GM19468 (cell line): ENCODE measurements at regions not wholly inside any gene's neighbourhood (a gene's known extent, or its start where the extent isn't known, plus 50 kb on each side); places are given as distances from the start of the nearest gene placed in this dataset.

Source experiments
- ATAC-seq: cut with Tn5 transposase; IDR thresholded peaks from one replicate; pipeline ENCODE4 v1.9.1; 2021; ENCODE audit warnings: mild to moderate bottlenecking, moderate library complexity, moderate number of reproducible peaks; ENCODE audit not compliant: unreplicated experiment; ENCODE audit errors: extremely low read depth

GRCh38 chr18:31246460-31246859, 71.5 kb upstream of the DSG1 start:
- ATAC-seq, result no peak

DNA sequence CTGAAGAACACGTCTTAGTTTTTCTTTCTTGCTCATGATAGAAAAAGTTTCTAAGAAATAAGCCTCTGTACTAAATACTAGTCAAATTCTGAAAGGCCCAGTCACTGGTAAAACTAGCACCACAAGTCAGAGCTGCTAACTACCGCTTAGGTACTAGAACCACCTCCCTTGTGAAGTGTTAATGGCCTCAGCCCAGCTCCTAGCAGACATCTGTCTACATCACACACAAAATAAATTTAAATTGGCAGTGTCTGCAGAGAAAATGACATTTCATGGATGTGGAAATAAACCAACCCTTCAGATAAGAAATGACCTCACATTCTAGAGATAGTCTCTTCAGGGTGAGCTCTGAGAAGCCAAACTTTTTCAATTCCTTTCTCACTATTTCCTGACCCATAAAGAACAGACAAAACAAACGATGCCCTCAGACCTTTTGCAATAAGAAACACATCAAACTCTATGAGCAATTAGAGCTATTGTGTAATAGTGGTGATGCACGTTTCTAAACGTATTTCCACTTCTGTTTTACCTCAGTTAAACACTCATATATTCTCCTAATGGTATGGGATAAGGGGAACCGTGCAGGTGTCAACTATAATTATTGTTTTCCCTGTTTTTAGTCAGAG, 70.3 kb upstream of the DSG1 start:
- no peak for ATAC-seq

GRCh38 chr18:31248783-31249521, 69.0 kb upstream of the DSG1 start:
- no peak for ATAC-seq

DNA sequence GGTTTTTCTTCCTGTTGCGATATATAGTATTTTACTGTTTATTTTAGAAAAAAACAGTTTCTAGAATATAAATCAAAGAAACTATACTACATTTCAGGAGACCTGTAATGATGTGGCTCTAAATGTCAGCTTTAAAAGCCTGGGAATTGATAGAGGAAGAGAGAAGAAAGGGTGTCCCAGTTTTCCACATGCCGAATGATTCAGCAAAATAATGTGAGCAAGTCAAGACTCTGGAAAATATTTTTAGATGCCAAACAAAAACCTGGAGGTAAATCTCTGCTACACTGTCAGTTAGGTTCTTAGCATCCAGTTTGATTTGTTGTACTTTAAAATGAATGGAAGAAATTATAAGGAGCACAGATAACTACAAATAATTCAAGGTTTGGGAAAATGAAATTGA, 67.1 kb upstream of the DSG1 start:
- no peak for ATAC-seq

- ATAC-seq, result no peak
Measured at GRCh38 chr18:31252522-31252921, 65.4 kb upstream of the DSG1 start.

- ATAC-seq, result no peak
Measured at GRCh38 chr18:31255953-31256352, 62.0 kb upstream of the DSG1 start.

- ATAC-seq, result no peak
Measured at GRCh38 chr18:31258789-31259188, 59.2 kb upstream of the DSG1 start.

DNA sequence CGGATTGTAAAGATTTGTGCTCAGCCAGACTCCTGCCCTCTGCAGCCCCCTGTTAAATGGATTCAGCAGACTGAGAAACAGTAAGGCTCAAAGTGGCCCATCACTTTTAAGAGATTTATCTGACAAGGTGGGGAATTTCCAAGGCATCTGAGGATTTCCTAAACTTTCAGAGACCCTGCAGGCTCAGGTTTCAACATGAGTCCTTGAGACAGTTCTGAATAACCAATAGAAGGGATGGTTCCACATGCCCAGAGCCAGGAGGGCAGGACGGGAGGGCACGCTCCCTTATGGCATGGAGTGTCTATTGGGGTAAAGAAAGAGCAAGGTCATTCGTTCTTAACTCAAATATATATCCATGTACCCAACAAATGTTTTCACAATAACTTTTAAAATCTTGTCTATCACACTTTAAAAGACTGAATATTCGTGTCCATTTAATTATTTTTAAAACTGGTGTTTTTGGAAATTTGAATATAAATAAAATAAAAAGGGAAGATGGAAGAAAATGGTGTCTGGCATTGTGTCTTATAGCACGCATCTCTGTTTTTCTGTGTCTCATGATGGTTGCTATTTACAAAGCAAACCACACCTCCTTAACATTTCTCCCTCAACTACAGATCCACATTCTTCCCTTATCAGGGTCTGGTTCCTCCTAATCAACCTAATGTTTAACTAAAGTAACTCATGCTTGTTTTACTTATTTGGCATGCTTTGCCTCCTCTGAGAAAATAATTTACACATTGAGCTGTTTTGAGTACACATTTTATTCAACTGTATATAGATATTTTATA, 56.0 kb upstream of the DSG1 start:
- no peak for ATAC-seq

- no peak for ATAC-seq
Measured at GRCh38 chr18:31267823-31268481, 50.0 kb upstream of the DSG1 start.
